Limb (tissue), 2 donors: ENCODE measurements at regions not wholly inside any gene's neighbourhood (a gene's known extent, or its start where the extent isn't known, plus 50 kb on each side); places are given as distances from the start of the nearest gene placed in this dataset.
"Not testable (repeated sequence)": the region's sequence is repeated elsewhere in the genome, so short reads cannot be mapped to it uniquely, and the experiment has no call there.

Experiments
- DNase-seq, 2 donors: peaks; one replicate each; pipeline ENCODE4 v3.0.0-alpha.2; 2016; ENCODE audit errors: extremely low spot score in 2 of 2

- DNase-seq, result no peak
Observed at GRCh38 chr20:53749499-53749898, 155.9 kb upstream of the ZNF217 start.

GRCh38 chr20:53748821-53749421 is 155.3 kb upstream of the ZNF217 start:
- no peak for DNase-seq

- DNase-seq, result no peak
Observed at GRCh38 chr20:53748176-53748575, 154.5 kb upstream of the ZNF217 start.

- no peak for DNase-seq
Observed at GRCh38 chr20:53743607-53744260, 150.1 kb upstream of the ZNF217 start.

- DNase-seq, result no peak
Observed at GRCh38 chr20:53742685-53743081, 149.0 kb upstream of the ZNF217 start.

- DNase-seq, result no peak
Observed at GRCh38 chr20:53741726-53742028, 148.0 kb upstream of the ZNF217 start.

- DNase-seq, result peak in 1 of 2 donors; percentile 51
Observed at GRCh38 chr20:53739799-53740785, 146.5 kb upstream of the ZNF217 start.

- no peak for DNase-seq
Observed at GRCh38 chr20:53738945-53739798, 145.5 kb upstream of the ZNF217 start.

GRCh38 chr20:53738039-53738944 is 144.7 kb upstream of the ZNF217 start:
- peak; percentile 77 to 78 for DNase-seq

GRCh38 chr20:53737396-53738038 is 143.9 kb upstream of the ZNF217 start:
- no peak for DNase-seq

- DNase-seq, result peak in 1 of 2 donors; percentile 43
Observed at GRCh38 chr20:53736757-53737395, 143.2 kb upstream of the ZNF217 start.

GRCh38 chr20:53736122-53736756 is 142.6 kb upstream of the ZNF217 start:
- peak in 1 of 2 donors; percentile 61 for DNase-seq

GRCh38 chr20:53735536-53736050 is 142.0 kb upstream of the ZNF217 start:
- no peak for DNase-seq

- no peak for DNase-seq
Observed at GRCh38 chr20:53734006-53734688, 140.5 kb upstream of the ZNF217 start.

GRCh38 chr20:53731595-53731994 is 138.0 kb upstream of the ZNF217 start:
- DNase-seq, result no peak

GRCh38 chr20:53728359-53728758 is 134.7 kb upstream of the ZNF217 start:
- DNase-seq, result no peak

- not testable (repeated sequence) for DNase-seq
Observed at GRCh38 chr20:53727239-53727638, 133.6 kb upstream of the ZNF217 start.

- no peak for DNase-seq
Observed at GRCh38 chr20:53725575-53725970, 131.9 kb upstream of the ZNF217 start.
